ENCODE measurements at regions not wholly inside any gene's neighbourhood (a gene's known extent, or its start where the extent isn't known, plus 50 kb on each side); places are given as distances from the start of the nearest gene placed in this dataset.

DNA sequence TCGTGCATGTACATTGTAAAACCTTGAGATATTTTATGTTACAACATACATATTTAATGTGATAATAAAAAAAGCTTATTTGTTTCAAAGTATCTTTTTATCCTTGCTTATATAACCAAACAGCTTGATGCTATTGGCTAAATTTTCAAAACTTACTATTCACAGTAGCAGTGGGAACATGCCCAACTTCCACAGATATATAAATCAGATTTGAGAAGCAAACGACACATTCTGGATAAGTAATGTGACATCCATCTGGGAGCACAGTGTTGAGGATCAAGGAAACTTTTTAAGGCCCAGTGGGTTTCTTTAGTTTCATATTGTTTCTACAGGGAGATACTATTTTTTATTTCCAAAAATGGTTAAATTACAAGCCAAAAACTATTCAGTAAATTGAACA lies 350.7 kb downstream of the SEC23A start:
- TF ChIP-seq, protein P1, sequence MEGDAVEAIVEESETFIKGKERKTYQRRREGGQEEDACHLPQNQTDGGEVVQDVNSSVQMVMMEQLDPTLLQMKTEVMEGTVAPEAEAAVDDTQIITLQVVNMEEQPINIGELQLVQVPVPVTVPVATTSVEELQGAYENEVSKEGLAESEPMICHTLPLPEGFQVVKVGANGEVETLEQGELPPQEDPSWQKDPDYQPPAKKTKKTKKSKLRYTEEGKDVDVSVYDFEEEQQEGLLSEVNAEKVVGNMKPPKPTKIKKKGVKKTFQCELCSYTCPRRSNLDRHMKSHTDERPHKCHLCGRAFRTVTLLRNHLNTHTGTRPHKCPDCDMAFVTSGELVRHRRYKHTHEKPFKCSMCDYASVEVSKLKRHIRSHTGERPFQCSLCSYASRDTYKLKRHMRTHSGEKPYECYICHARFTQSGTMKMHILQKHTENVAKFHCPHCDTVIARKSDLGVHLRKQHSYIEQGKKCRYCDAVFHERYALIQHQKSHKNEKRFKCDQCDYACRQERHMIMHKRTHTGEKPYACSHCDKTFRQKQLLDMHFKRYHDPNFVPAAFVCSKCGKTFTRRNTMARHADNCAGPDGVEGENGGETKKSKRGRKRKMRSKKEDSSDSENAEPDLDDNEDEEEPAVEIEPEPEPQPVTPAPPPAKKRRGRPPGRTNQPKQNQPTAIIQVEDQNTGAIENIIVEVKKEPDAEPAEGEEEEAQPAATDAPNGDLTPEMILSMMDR (IDR thresholded peaks at IDR 0.05; ENCODE audit: low read depth, low read length, missing control alignments) = no peak
- H3K4me3 ChIP-seq (ENCODE audit: low read depth, low read length) = no peak overlapping the region
- no peak for DNase-seq (ENCODE audit: low read depth)
- in situ Hi-C loops (cut with HindIII; ENCODE audit: low sequenced_read_pairs) = no loop called here

DNA sequence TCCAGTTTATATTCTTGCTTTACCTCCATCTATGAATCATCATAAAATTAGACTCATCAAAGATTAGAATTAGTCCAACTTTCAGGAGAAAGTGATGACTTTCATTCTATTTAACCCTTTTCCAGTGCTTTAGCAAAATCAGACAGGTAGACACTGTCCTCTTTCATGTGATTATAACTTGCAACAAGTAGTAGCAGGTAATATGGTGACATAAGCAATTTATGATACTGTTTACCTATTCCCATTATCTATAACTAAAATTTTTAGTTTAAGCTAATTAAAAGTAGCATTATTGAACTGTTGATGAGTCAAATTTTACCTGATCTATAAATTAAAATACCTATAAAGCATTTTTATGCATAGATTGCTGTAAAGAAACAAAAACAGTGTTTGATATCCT lies 351.6 kb downstream of the SEC23A start:
- DNase-seq (ENCODE audit: low read depth) = no peak
- TF ChIP-seq, protein P1 (IDR thresholded peaks at IDR 0.05; ENCODE audit: low read depth, low read length, missing control alignments) = no peak
- no peak overlapping the region for H3K4me3 ChIP-seq (ENCODE audit: low read depth, low read length)
- in situ Hi-C loops (cut with HindIII; ENCODE audit: low sequenced_read_pairs) = no loop called here

DNA sequence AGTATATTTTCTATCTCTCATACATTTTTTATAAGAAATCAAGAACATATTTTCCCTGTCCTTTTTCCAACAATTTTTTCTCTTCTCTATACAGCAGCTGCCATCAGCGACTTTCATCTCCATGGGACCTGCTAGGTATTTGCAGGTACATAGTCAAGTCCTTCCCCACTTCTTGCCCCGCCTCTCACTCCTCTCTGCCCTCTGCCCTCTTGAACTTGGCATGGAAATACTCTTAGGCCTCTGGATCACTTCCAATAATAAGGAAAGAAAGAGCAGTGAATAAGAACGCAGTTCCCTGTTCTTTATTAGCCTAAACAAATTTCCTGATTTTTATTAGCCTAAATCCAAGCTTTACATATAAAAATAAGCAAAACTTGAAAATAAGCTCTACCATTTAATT lies 353.1 kb downstream of the SEC23A start:
- TF ChIP-seq, protein P1 (IDR thresholded peaks at IDR 0.05; ENCODE audit: low read depth, low read length, missing control alignments) = no peak
- in situ Hi-C loops (cut with HindIII; ENCODE audit: low sequenced_read_pairs) = no loop called here
- no peak for DNase-seq (ENCODE audit: low read depth)
- H3K4me3 ChIP-seq (ENCODE audit: low read depth, low read length) = no peak overlapping the region

DNA sequence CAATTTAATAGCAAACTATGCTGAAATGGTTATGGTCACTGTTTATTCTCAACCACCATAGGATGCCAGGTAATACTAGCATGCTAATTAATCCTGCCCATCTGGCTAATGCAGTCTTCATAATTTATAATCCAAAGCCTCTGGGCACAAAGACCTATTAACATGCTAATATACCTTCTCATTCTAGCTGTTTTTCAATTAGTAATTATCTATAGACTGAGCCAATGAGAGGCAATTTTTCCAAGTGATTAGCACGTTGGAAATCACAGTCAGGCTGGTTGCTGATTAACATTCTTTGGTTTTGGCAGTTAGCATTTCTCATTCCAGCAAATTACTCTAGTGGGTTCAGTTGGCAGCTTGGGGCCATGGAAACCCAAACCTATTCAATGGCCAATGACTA lies 357.2 kb downstream of the SEC23A start:
- in situ Hi-C loops (cut with HindIII; ENCODE audit: low sequenced_read_pairs) = no loop called here
- TF ChIP-seq, protein P1 (IDR thresholded peaks at IDR 0.05; ENCODE audit: low read depth, low read length, missing control alignments) = no peak
- no peak overlapping the region for H3K4me3 ChIP-seq (ENCODE audit: low read depth, low read length)
- no peak for DNase-seq (ENCODE audit: low read depth)

DNA sequence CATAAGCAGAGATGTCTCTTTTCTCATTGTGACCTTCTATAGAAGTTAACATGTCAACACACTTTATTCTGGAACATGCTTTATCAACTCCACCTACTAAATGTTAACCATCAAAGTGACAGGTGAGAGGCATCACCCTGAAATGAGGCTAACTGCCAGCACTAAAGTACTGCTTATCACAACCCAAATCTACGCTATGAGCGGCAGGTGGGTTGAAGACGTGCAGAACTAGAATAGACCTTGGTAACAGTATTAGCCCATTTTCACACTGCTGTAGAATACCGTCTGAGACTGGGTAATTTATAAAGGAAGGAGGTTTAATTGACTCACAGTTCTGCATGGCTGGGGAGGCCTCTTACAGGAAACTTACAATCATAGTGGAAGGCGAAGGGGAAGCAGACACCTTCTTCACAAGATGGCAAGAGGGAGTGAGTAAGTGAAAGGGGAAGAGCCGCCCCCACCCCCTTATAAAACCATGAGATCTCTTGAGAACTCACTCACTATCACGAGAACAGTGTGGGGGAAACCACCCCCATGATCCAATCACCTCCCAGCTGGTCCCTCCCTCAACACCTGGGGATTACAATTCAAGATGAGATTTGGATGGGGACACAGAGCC lies 359.0 kb downstream of the SEC23A start:
- DNase-seq (ENCODE audit: low read depth) = no peak
- TF ChIP-seq, protein P1 (IDR thresholded peaks at IDR 0.05; ENCODE audit: low read depth, low read length, missing control alignments) = no peak
- in situ Hi-C loops (cut with HindIII; ENCODE audit: low sequenced_read_pairs) = no loop called here
- no peak overlapping the region for H3K4me3 ChIP-seq (ENCODE audit: low read depth, low read length)

DNA sequence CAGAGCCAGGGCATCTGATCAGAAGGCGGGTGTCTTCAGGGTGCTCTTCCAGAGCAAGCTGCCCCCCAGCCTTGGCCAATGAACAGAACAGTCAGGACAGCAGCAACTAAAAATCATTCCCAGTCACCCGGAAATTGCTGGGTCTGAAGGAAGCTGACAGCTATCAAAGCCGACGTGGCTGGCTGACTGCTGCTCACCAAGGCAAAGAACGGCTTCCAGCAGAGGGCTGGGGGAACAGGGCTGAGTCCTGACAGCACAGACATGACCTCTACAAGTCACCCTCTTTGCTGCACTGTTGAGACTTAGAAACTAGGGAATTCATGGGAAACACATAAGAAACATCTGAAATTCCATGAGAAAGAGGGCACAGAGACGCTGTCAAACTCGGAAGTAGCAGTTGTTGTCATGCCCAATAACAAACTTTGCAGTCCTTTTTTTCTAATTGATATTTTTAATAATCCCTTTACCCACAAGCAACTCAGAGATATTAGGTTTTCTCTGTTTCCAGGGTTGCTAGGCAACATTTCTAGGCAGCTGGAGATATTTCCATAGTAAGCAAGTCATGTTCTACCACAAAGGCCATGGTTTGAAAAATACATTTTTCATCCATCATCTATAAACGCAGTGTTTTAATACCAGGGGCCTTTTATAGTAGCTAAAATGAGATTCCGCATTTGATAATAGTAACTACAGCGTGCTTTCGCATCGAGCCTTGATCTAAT lies 365.2 kb downstream of the SEC23A start:
- TF ChIP-seq, protein P1 (IDR thresholded peaks at IDR 0.05; ENCODE audit: low read depth, low read length, missing control alignments) = no peak
- in situ Hi-C loops (cut with HindIII; ENCODE audit: low sequenced_read_pairs) = no loop called here
- DNase-seq (ENCODE audit: low read depth) = no peak
- H3K4me3 ChIP-seq (ENCODE audit: low read depth, low read length) = no peak overlapping the region

Data from astrocyte of the cerebellum (primary cell).